ENCODE measurements at regions not wholly inside any gene's neighbourhood (a gene's known extent, or its start where the extent isn't known, plus 50 kb on each side); places are given as distances from the start of the nearest gene placed in this dataset.

GRCh38 chr11:97732011-97732632, 1288.6 kb upstream of the CNTN5 start:
- Mint-ChIP-seq H3K27me3 (ENCODE audit: insufficient read depth, low read depth) (no peaks in the 10 kb centered on the region), H3K9me3 (peaks cover 6% of the 10 kb centered on the region), H3K4me3 (no peak overlapping the region), H3K36me3 (no peaks in the 10 kb centered on the region), H3K4me1 (peaks cover 6% of the 10 kb centered on the region), H3K27ac (no peak overlapping the region)
- H3K4me3 ChIP-seq = no peak overlapping the region
- no peak overlapping the region for H3K9ac ChIP-seq
- no peaks in the 10 kb centered on the region for H3F3A ChIP-seq (ENCODE audit: low read depth)
- peak overlapping the region; percentile 42 for H2AFZ ChIP-seq (replicated peaks)
- no peaks in the 10 kb centered on the region for H3K79me2 ChIP-seq (ENCODE audit: low read depth)
- no peak overlapping the region for H3K4me2 ChIP-seq
- DNase-seq (ENCODE audit: low spot score) = no peak
- H3K9me3 ChIP-seq (ENCODE audit: low read depth) = no peaks in the 10 kb centered on the region
- no peak for TF ChIP-seq CTCF (IDR thresholded peaks at IDR 0.05)
- TF ChIP-seq EZH2 (IDR thresholded peaks at IDR 0.05) = no peak
- TF ChIP-seq EZH2phosphoT487 (IDR thresholded peaks at IDR 0.05) = no peak
- no peaks in the 10 kb centered on the region for H3K4me1 ChIP-seq
- H3K27me3 ChIP-seq = no peaks in the 10 kb centered on the region
- no peaks in the 10 kb centered on the region for H3K36me3 ChIP-seq
- H3K27ac ChIP-seq = no peak overlapping the region
- H4K20me1 ChIP-seq (ENCODE audit: low read depth) = no peaks in the 10 kb centered on the region

- no peaks in the 10 kb centered on the region for H3K79me2 ChIP-seq (ENCODE audit: low read depth)
- no peak overlapping the region for H3K4me3 Mint-ChIP-seq
- H3K27me3 ChIP-seq = no peaks in the 10 kb centered on the region
- H2AFZ ChIP-seq (replicated peaks) = no peak overlapping the region
- H3K9ac ChIP-seq = no peak overlapping the region
- no peaks in the 10 kb centered on the region for H3K4me1 ChIP-seq
- no peak overlapping the region for H3K27ac ChIP-seq
- no peaks in the 10 kb centered on the region for H4K20me1 ChIP-seq (ENCODE audit: low read depth)
- no peak overlapping the region for H3K27ac Mint-ChIP-seq
- H3K4me1 Mint-ChIP-seq = no peaks in the 10 kb centered on the region
- no peaks in the 10 kb centered on the region for H3K9me3 ChIP-seq (ENCODE audit: low read depth)
- no peak for DNase-seq (ENCODE audit: low spot score)
- TF ChIP-seq EZH2phosphoT487 (IDR thresholded peaks at IDR 0.05) (no peak), EZH2 (IDR thresholded peaks at IDR 0.05) (no peak), CTCF (IDR thresholded peaks at IDR 0.05) (no peak)
- no peaks in the 10 kb centered on the region for H3F3A ChIP-seq (ENCODE audit: low read depth)
- H3K36me3 ChIP-seq = no peaks in the 10 kb centered on the region
- H3K4me3 ChIP-seq = no peak overlapping the region
- peaks cover 6% of the 10 kb centered on the region for H3K9me3 Mint-ChIP-seq
- H3K27me3 Mint-ChIP-seq (ENCODE audit: insufficient read depth, low read depth) = no peaks in the 10 kb centered on the region
- no peaks in the 10 kb centered on the region for H3K36me3 Mint-ChIP-seq
- H3K4me2 ChIP-seq = no peak overlapping the region
Observed at GRCh38 chr11:97738751-97739150, 1282.0 kb upstream of the CNTN5 start.

GRCh38 chr11:97739932-97740800, 1280.6 kb upstream of the CNTN5 start:
- Histone ChIP-seq H3K4me1 (no peaks in the 10 kb centered on the region), H3K27me3 (no peaks in the 10 kb centered on the region), H3K4me2 (no peak overlapping the region), H2AFZ (replicated peaks) (peak overlapping the region; percentile 35), H3K4me3 (no peak overlapping the region), H3K36me3 (no peaks in the 10 kb centered on the region), H4K20me1 (ENCODE audit: low read depth) (no peaks in the 10 kb centered on the region), H3K9ac (no peak overlapping the region), H3K27ac (no peak overlapping the region), H3K9me3 (ENCODE audit: low read depth) (no peaks in the 10 kb centered on the region), H3F3A (ENCODE audit: low read depth) (no peaks in the 10 kb centered on the region), H3K79me2 (ENCODE audit: low read depth) (no peaks in the 10 kb centered on the region)
- TF ChIP-seq CTCF (IDR thresholded peaks at IDR 0.05) = no peak
- Mint-ChIP-seq H3K27ac (no peak overlapping the region), H3K4me3 (no peak overlapping the region), H3K9me3 (peaks cover 3% of the 10 kb centered on the region), H3K27me3 (ENCODE audit: insufficient read depth, low read depth) (peaks cover 2% of the 10 kb centered on the region), H3K36me3 (no peaks in the 10 kb centered on the region), H3K4me1 (no peaks in the 10 kb centered on the region)
- no peak for DNase-seq (ENCODE audit: low spot score)
